ENCODE measurements at regions not wholly inside any gene's neighbourhood (a gene's known extent, or its start where the extent isn't known, plus 50 kb on each side); places are given as distances from the start of the nearest gene placed in this dataset.

DNA sequence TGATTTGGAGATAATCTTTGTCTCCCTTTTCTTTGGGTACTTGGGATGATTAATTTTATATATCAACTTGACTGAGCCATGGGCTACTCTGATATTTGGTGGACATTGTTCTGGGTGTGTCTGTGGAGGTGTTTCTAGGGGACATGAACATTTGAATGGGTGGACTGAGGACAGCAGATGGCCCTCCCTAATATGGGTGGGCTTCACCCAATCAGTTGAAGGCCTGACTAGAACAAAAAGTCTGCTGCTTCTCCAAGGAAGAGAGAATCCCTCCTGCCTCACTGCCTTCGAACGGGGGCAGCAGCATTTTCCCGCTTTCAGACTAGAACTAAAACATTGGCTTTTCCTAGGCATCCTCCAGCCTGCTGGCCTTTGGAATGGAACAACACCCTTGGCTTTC is 73.9 kb upstream of the EMX2 start:
- BruUV-seq (replicated peaks): no TSS peak

GRCh38 chr10:117464176-117464575 is 78.4 kb upstream of the EMX2 start:
- Mint-ChIP-seq H3K36me3 (ENCODE audit: insufficient read depth, unreplicated experiment) (no peaks in the 10 kb centered on the region), H3K9me3 (ENCODE audit: low read depth, unreplicated experiment) (no peaks in the 10 kb centered on the region), H3K4me1 (ENCODE audit: low read depth, unreplicated experiment) (no peaks in the 10 kb centered on the region), H3K27ac (ENCODE audit: unreplicated experiment) (no peak overlapping the region), H3K4me3 (ENCODE audit: low read depth, unreplicated experiment) (no peak overlapping the region), H3K27me3 (ENCODE audit: unreplicated experiment) (peaks cover 9% of the 10 kb centered on the region)
- intact Hi-C loops (cut with micrococcal nuclease; ENCODE audit: unreplicated experiment): no loop called here
- TF ChIP-seq, protein P1, sequence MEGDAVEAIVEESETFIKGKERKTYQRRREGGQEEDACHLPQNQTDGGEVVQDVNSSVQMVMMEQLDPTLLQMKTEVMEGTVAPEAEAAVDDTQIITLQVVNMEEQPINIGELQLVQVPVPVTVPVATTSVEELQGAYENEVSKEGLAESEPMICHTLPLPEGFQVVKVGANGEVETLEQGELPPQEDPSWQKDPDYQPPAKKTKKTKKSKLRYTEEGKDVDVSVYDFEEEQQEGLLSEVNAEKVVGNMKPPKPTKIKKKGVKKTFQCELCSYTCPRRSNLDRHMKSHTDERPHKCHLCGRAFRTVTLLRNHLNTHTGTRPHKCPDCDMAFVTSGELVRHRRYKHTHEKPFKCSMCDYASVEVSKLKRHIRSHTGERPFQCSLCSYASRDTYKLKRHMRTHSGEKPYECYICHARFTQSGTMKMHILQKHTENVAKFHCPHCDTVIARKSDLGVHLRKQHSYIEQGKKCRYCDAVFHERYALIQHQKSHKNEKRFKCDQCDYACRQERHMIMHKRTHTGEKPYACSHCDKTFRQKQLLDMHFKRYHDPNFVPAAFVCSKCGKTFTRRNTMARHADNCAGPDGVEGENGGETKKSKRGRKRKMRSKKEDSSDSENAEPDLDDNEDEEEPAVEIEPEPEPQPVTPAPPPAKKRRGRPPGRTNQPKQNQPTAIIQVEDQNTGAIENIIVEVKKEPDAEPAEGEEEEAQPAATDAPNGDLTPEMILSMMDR (IDR thresholded peaks at IDR 0.05; ENCODE audit: unreplicated experiment): no peak
- no peak for DNase-seq
- BruUV-seq (replicated peaks): no TSS peak
- CTCF ChIA-PET: no interaction called here

More for the DNA sequence above, 73.9 kb upstream of the EMX2 start:
- Mint-ChIP-seq H3K9me3 (ENCODE audit: low read depth, unreplicated experiment) (no peaks in the 10 kb centered on the region), H3K36me3 (ENCODE audit: insufficient read depth, unreplicated experiment) (no peaks in the 10 kb centered on the region), H3K4me3 (ENCODE audit: low read depth, unreplicated experiment) (no peak overlapping the region), H3K27ac (ENCODE audit: unreplicated experiment) (no peak overlapping the region), H3K27me3 (ENCODE audit: unreplicated experiment) (peaks cover 38% of the 10 kb centered on the region), H3K4me1 (ENCODE audit: low read depth, unreplicated experiment) (no peaks in the 10 kb centered on the region)
- CTCF ChIA-PET: no interaction called here
- no peak for DNase-seq
- intact Hi-C loops (cut with micrococcal nuclease; ENCODE audit: unreplicated experiment): no loop called here
- TF ChIP-seq, protein P1 (IDR thresholded peaks at IDR 0.05; ENCODE audit: unreplicated experiment): no peak

GRCh38 chr10:117463545-117463920 is 79.0 kb upstream of the EMX2 start:
- H3K4me3 Mint-ChIP-seq (ENCODE audit: low read depth, unreplicated experiment): no peak overlapping the region
- no peak for DNase-seq

GRCh38 chr10:117462816-117463544 is 79.6 kb upstream of the EMX2 start:
- no peak overlapping the region for H3K4me3 Mint-ChIP-seq (ENCODE audit: low read depth, unreplicated experiment)
- DNase-seq: no peak
- no peaks in the 10 kb centered on the region for H3K4me1 Mint-ChIP-seq (ENCODE audit: low read depth, unreplicated experiment)
- no peak overlapping the region for H3K27ac Mint-ChIP-seq (ENCODE audit: unreplicated experiment)
- CTCF ChIA-PET: no interaction called here
- peaks cover 9% of the 10 kb centered on the region for H3K27me3 Mint-ChIP-seq (ENCODE audit: unreplicated experiment)
- BruUV-seq (replicated peaks): no TSS peak
- H3K9me3 Mint-ChIP-seq (ENCODE audit: low read depth, unreplicated experiment): no peaks in the 10 kb centered on the region
- TF ChIP-seq, protein P1 (IDR thresholded peaks at IDR 0.05; ENCODE audit: unreplicated experiment): no peak
- intact Hi-C loops (cut with micrococcal nuclease; ENCODE audit: unreplicated experiment): no loop called here
- no peaks in the 10 kb centered on the region for H3K36me3 Mint-ChIP-seq (ENCODE audit: insufficient read depth, unreplicated experiment)

More at GRCh38 chr10:117463545-117463920, 79.0 kb upstream of the EMX2 start:
- intact Hi-C loops (cut with micrococcal nuclease; ENCODE audit: unreplicated experiment): no loop called here
- CTCF ChIA-PET: no interaction called here
- H3K9me3 Mint-ChIP-seq (ENCODE audit: low read depth, unreplicated experiment): no peaks in the 10 kb centered on the region
- peaks cover 9% of the 10 kb centered on the region for H3K27me3 Mint-ChIP-seq (ENCODE audit: unreplicated experiment)
- H3K4me1 Mint-ChIP-seq (ENCODE audit: low read depth, unreplicated experiment): no peaks in the 10 kb centered on the region
- no peak overlapping the region for H3K27ac Mint-ChIP-seq (ENCODE audit: unreplicated experiment)
- BruUV-seq (replicated peaks): no TSS peak
- H3K36me3 Mint-ChIP-seq (ENCODE audit: insufficient read depth, unreplicated experiment): no peaks in the 10 kb centered on the region
- TF ChIP-seq, protein P1 (IDR thresholded peaks at IDR 0.05; ENCODE audit: unreplicated experiment): no peak

Measured in Calu3 (cell line).